CD4-positive, alpha-beta T cell treated with Interleukin-10 for 1 hour (primary cell): ENCODE measurements at regions not wholly inside any gene's neighbourhood (a gene's known extent, or its start where the extent isn't known, plus 50 kb on each side); places are given as distances from the start of the nearest gene placed in this dataset.

ENCODE experiments used
- DNase-seq: peaks from one replicate; pipeline ENCODE4 v3.0.0-alpha.2; 2020

GRCh38 chr6:140602431-140603248, 1228.2 kb upstream of the CITED2 start:
- DNase-seq, result no peak

DNA sequence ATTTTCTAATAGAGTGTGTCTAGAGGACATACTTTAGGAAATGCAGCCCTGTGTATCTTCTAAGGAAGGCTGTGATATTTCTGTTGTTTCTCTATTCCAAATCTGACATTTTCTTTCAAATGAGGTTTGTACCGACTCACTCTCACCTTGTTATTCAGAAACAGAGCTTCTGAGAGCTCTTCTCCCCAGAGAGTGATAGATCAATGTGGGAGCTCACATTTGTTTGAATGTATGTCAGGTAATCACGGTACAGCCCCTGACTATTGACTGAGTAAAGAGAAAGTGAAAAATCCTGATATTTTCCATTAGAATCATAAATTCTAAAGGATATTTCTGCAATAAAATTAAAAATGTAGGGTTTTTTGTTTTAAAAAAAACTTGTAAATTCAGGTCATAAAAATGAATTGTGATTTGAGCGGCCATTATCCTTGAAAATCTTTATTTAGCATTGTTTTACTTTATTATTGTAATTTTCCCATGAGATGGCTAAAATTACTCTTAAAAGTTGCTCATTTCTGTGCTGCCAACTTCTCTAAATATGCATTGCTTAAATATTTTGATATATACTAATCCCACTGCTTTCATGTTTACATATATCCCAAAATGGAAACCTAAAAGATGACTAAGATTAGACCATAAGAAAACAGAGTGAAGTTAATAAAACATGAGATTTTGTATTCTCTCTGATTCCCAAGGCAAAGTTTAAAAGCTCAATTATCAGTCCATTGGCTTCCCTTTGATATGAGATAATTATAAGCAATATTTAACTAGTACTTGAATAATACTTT, 1226.8 kb upstream of the CITED2 start:
- no peak for DNase-seq

DNA sequence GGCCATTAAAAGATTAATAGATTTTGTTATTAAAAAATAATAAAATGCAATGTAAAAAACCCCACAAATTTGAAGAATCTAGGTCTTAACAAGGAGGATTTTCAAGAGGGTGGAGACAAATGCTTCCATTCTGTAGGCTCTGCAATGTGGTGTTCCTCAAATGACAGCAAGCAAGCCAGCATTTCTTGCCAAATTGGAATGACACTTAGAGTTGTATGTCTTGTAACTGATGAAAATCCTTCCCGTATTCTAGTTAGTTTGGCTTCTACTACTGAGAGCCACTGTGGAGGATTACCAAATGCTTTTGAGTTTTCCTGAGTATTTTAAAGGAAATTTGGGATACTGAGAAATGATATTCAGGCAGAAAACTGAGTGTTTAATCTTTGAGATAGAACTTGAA, 1225.5 kb upstream of the CITED2 start:
- DNase-seq, result no peak

- DNase-seq, result no peak
These were observed 1222.7 kb upstream of the CITED2 start for GRCh38 chr6:140597181-140597580.

DNA sequence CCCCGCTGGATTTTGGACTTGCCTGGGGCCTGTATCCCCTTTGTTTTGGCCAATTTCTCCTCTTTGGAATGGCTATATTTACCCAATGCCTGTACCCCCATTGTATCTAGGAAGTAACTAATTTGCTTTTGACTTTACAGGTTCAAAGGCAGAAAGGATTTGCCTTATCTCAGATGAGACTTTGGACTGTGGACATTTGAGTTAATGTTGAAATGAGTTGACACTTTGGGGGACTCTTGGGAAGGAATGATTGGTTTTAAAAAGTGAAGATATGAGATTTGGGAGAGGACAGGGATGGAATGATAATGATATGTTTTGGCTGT, 1220.3 kb upstream of the CITED2 start:
- DNase-seq, result no peak

- no peak for DNase-seq
These were observed 1218.4 kb upstream of the CITED2 start for GRCh38 chr6:140592877-140593276.

DNA sequence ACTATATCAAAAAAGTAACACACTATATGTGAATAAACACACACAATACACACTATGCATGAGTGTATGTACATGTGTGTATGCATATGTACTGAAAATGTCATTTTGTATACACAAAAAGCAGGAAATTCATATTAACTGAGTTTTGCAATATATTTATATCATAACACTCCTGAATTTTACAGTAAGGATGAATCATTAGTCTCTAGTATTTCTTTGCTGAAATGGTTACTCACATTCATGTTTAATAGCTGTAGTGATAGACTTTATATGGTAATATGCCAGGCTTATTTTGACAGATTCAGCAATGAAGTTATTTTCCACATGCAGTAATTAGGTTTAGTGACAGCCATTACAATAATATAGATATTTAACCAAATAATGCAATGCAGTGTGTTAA, 1216.2 kb upstream of the CITED2 start:
- no peak for DNase-seq

DNA sequence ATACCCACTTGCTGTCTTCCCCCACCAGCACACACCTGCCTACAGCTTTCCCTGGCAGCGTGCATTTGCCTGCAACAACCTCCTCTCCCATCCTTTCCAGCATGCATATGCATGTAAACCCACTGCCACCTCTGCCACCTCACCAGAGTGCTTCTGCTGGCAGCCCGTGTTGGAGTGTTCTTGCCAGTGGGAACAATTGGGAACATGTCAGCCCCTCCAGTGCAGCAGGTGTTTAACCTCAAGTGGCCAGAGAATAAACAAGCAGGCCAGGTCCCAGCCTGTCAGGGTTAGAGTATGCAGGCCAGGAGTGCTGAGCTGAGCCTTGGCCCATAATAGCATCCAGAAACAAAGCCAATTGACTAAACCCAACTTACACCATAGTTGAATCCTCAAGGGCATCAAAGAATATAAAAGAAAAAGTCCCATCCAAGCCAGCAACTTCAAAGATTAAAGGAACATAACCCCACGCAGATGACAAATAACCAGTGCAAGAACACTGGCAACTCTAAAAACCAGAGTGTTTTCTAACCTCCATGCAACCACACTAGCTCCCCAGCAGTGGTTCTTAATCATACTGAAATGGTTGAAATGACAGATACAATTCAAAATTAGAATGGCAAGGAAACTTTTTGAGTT, 1212.1 kb upstream of the CITED2 start:
- no peak for DNase-seq

DNA sequence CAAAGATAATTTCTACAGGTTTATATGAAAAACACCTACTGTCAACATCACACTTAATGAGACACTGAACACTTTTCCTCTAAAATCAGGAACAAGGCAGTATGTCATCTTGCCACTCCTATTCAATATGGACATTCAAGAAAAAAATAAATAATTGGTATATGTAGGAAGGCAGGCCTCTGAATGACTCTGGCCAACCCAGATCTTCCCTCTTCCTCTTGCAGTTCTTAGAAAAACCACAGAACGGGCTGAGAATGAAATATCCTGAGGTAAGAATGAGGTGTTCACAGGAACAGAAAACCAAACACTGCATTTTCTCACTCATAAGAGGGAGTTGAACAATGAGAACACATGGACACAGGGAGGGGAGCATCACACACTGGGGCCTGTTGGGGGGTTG, 1207.2 kb upstream of the CITED2 start:
- no peak for DNase-seq

- DNase-seq, result no peak
These were observed 1205.5 kb upstream of the CITED2 start for GRCh38 chr6:140579918-140580317.

DNA sequence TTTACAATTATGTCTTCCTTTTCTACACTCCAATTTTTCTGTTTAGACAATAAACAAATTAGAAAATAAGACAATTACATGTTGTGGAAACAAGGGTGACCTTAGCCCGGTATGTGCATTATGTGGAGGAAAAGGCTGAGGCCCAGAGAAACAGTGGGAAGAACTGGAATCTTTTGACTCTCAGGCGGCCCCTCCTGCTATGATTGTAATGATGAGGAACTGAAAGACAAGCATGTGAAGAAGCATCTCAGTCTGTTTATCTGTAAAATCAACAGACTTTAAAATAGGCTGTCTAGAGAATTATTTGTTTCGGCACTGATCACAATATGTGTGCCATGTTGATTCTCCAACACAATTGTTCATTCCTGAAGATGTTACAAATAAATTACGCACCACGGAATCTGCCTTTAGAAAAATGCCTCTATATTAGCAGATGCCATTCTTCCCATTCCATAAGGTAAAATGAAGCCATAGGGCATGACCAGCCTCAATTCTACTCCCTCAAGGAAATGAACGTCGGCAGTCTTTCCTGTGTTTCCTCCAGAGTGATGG, 1201.6 kb upstream of the CITED2 start:
- DNase-seq, result no peak

- no peak for DNase-seq
These were observed 1198.4 kb upstream of the CITED2 start for GRCh38 chr6:140572867-140573266.

- DNase-seq, result no peak
These were observed 1197.7 kb upstream of the CITED2 start for GRCh38 chr6:140572129-140572528.

GRCh38 chr6:140571145-140571544, 1196.7 kb upstream of the CITED2 start:
- DNase-seq, result no peak

DNA sequence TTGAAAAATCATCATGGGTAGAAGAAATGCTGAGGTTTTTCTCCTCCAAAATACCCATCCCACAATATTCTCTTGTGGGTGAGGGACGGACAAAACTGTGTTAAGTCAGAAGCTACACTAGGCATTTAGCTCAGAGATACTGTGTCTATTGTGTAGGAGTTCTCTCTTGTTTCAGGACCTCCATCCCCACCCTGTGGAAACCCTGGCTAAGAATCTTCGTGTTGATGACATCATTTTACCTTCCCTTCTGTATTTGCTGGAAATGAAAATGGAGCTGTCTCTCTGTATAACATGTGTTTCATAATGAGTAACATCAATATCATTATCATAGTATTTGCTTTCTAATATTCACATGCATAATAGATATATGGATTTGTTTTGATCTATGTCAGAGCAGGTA, 1193.0 kb upstream of the CITED2 start:
- DNase-seq, result no peak

GRCh38 chr6:140566781-140567277, 1192.4 kb upstream of the CITED2 start:
- no peak for DNase-seq

DNA sequence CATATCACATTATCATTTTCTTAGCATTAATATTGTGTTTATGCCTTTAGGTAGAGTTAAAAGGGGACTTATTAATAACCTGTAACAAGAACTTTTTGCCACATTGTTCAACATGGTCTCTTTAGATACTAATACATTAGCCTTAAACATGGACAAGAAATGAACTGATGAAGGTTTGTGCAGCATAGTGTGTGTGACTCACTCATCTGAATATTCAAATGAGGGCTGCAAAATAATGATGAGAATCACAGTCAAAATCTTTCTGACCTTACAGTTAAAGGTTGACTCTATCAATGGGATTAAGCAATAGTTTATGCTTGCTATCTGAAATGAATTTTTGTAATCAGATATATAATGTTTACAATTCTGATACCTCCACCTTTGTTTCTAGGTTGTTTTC, 1189.3 kb upstream of the CITED2 start:
- DNase-seq, result no peak

DNA sequence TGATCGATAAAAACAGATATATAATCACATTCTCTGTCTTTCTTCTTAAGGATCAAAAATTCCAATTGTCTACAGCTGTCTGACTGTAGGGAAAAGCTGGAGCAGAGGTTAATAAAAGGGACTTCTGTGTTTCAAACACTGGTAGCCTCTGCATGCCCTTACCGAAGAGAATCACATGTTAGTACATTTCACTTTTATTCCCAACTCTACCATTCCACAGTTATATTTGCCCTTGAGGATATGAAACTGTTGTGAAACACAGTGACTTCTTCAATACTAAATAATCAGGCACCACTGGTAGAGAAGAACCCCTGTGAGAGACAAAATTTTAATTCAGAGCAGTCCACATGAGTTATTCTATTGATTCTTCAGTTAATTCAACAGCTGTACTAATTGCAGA, 1187.3 kb upstream of the CITED2 start:
- DNase-seq, result no peak

DNA sequence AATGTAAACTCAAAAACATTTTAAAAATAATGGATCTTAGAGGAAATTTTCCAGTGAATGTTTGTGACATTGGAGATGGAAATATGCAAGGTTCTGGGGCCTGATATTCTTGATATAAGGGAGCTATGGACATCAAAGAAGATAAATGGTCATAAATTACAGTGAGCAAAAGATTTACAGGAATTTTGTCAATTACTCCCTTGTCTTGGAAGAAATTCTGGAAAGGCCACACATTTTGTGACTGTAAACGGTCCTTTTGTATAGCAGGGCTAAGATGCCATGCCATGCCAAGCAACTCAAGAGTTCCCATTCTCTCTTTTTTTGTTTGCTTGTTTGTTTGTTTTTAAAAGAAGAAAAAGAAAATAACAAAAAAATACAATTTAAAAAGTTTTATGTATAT, 1186.2 kb upstream of the CITED2 start:
- DNase-seq, result no peak

- no peak for DNase-seq
These were observed 1185.0 kb upstream of the CITED2 start for GRCh38 chr6:140559458-140559857.

DNA sequence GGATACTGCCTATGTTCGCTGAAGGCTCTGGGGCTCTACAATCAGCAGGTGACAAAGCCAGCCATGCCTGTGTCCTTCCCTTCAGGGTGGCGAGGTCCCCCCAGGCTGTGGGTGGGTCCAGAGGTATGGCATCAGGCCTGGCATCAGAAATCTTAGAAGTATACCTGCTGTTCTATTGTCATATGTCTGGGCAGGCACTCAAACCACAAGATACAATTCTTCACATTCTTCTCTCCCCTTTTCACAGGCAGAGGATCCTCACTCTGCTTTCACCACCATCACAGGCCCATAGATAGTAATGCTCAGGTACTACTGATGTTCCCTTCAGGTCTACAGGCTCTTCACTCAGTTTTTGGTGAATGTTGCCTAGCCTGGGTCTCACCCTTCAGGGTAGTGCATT, 1180.0 kb upstream of the CITED2 start:
- DNase-seq, result no peak

- no peak for DNase-seq
These were observed 1173.9 kb upstream of the CITED2 start for GRCh38 chr6:140548366-140548765.

GRCh38 chr6:140546640-140547039, 1172.2 kb upstream of the CITED2 start:
- DNase-seq, result no peak

GRCh38 chr6:140544431-140544830, 1170.0 kb upstream of the CITED2 start:
- no peak for DNase-seq
